ENCODE measurements at regions not wholly inside any gene's neighbourhood (a gene's known extent, or its start where the extent isn't known, plus 50 kb on each side); places are given as distances from the start of the nearest gene placed in this dataset.

- Mint-ChIP-seq H3K27me3 (ENCODE audit: unreplicated experiment) (no peaks in the 10 kb centered on the region), H3K36me3 (ENCODE audit: unreplicated experiment) (no peaks in the 10 kb centered on the region), H3K9me3 (ENCODE audit: unreplicated experiment) (peaks cover 18% of the 10 kb centered on the region), H3K4me3 (ENCODE audit: unreplicated experiment) (no peak overlapping the region), H3K4me1 (ENCODE audit: unreplicated experiment) (no peaks in the 10 kb centered on the region), H3K27ac (ENCODE audit: unreplicated experiment) (no peak overlapping the region)
- DNase-seq (ENCODE audit: extremely low spot score, unreplicated experiment), result no peak
- TF ChIP-seq CTCF (IDR thresholded peaks at IDR 0.05), result no peak
Measured at GRCh38 chr12:126999352-126999751, 1267.6 kb upstream of the TMEM132C start.

DNA sequence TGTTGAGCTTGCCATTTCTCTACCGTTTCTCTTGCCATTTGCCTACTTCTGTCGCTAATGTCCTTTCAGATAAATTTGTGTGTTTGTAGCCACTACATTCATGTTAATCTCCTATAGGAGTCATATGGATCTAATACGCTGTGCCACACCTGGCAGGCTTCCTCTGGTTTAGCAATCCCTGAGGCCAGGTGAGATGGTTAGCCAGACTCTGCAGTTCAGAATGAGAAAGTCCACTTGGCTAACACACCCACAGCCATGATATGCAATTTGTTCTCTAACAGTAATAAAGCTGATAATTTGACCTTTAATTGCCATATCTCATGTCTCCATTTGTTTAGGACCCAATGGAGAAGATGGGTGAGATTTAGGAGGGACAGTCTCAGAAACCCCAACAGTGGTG is 1261.6 kb upstream of the TMEM132C start:
- no peak for TF ChIP-seq CTCF (IDR thresholded peaks at IDR 0.05)
- DNase-seq (ENCODE audit: extremely low spot score, unreplicated experiment), result no peak
- Mint-ChIP-seq H3K27ac (ENCODE audit: unreplicated experiment) (no peak overlapping the region), H3K4me3 (ENCODE audit: unreplicated experiment) (no peak overlapping the region), H3K9me3 (ENCODE audit: unreplicated experiment) (peaks cover 14% of the 10 kb centered on the region), H3K36me3 (ENCODE audit: unreplicated experiment) (no peaks in the 10 kb centered on the region), H3K4me1 (ENCODE audit: unreplicated experiment) (no peaks in the 10 kb centered on the region), H3K27me3 (ENCODE audit: unreplicated experiment) (no peaks in the 10 kb centered on the region)

DNA sequence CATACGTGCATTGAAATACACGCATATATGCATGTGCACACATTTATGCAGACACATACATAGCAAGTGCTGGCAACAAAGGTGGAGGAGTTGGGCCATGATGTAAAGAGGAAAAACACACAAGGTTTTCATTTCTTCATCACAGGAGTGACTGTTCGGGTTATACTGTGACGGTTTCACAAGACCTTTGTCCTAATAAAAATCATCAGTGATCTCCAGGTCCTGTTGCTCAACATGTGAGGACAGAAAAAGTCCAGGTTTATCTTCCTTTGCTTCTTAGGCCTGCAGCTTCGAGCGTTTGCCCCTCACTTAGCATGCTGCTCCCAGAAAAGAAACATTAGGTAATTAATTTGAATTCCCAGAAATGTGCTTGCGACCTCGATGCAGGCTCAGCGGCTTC is 1260.0 kb upstream of the TMEM132C start:
- no peak for DNase-seq (ENCODE audit: extremely low spot score, unreplicated experiment)
- H3K4me3 Mint-ChIP-seq (ENCODE audit: unreplicated experiment), result no peak overlapping the region
- no peak for TF ChIP-seq CTCF (IDR thresholded peaks at IDR 0.05)
- no peaks in the 10 kb centered on the region for H3K4me1 Mint-ChIP-seq (ENCODE audit: unreplicated experiment)
- no peak overlapping the region for H3K27ac Mint-ChIP-seq (ENCODE audit: unreplicated experiment)
- H3K36me3 Mint-ChIP-seq (ENCODE audit: unreplicated experiment), result no peaks in the 10 kb centered on the region
- H3K27me3 Mint-ChIP-seq (ENCODE audit: unreplicated experiment), result no peaks in the 10 kb centered on the region
- H3K9me3 Mint-ChIP-seq (ENCODE audit: unreplicated experiment), result peaks cover 14% of the 10 kb centered on the region

DNA sequence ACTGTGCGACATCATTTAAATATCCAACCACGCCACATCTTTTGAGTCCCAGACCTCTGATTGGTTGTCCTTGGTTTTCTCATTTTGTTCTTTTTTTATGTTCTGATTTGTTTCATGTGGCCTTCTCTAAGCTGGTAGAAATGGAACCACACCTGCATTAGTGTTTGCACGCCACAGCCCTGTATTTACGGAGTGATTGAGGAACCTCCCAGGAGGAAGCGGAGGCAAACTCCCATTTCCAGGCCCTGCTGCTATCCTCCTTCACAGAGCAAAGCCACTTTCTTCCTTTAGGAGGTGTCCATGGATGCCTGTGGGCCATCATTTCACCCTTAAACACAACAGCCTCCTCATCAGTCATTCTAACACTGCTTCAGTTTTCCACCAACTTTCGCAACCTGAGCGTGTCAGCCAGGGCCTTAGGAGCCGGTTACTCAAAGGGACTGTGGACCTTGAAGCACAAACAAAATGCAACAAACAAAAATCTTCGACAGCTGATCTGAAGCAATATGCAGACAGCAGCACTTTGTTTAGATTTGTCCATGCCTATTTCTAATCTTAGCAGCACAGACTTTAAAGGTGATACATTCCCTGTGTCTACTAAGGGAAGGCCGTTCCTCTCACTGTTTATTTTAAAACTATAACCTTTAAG is 1258.1 kb upstream of the TMEM132C start:
- H3K4me3 Mint-ChIP-seq (ENCODE audit: unreplicated experiment), result no peak overlapping the region
- no peaks in the 10 kb centered on the region for H3K27me3 Mint-ChIP-seq (ENCODE audit: unreplicated experiment)
- no peaks in the 10 kb centered on the region for H3K36me3 Mint-ChIP-seq (ENCODE audit: unreplicated experiment)
- no peaks in the 10 kb centered on the region for H3K4me1 Mint-ChIP-seq (ENCODE audit: unreplicated experiment)
- peaks cover 10% of the 10 kb centered on the region for H3K9me3 Mint-ChIP-seq (ENCODE audit: unreplicated experiment)
- DNase-seq (ENCODE audit: extremely low spot score, unreplicated experiment), result no peak
- no peak overlapping the region for H3K27ac Mint-ChIP-seq (ENCODE audit: unreplicated experiment)
- TF ChIP-seq CTCF (IDR thresholded peaks at IDR 0.05), result no peak

- DNase-seq (ENCODE audit: extremely low spot score, unreplicated experiment), result no peak
- H3K9me3 Mint-ChIP-seq (ENCODE audit: unreplicated experiment), result no peaks in the 10 kb centered on the region
- H3K4me3 Mint-ChIP-seq (ENCODE audit: unreplicated experiment), result no peak overlapping the region
- no peaks in the 10 kb centered on the region for H3K27me3 Mint-ChIP-seq (ENCODE audit: unreplicated experiment)
- no peaks in the 10 kb centered on the region for H3K4me1 Mint-ChIP-seq (ENCODE audit: unreplicated experiment)
- no peak overlapping the region for H3K27ac Mint-ChIP-seq (ENCODE audit: unreplicated experiment)
- TF ChIP-seq CTCF (IDR thresholded peaks at IDR 0.05), result no peak
- no peaks in the 10 kb centered on the region for H3K36me3 Mint-ChIP-seq (ENCODE audit: unreplicated experiment)
Measured at GRCh38 chr12:127012109-127012508, 1254.9 kb upstream of the TMEM132C start.

Measured in osteocyte (in vitro differentiated cells).